ENCODE measurements at regions not wholly inside any gene's neighbourhood (a gene's known extent, or its start where the extent isn't known, plus 50 kb on each side); places are given as distances from the start of the nearest gene placed in this dataset.

- Histone ChIP-seq H3K4me3 (no peak overlapping the region), H3K4me1 (no peaks in the 10 kb centered on the region), H3K27ac (no peak overlapping the region), H3K27me3 (no peaks in the 10 kb centered on the region), H3K36me3 (no peaks in the 10 kb centered on the region), H3K9me3 (no peaks in the 10 kb centered on the region)
- TF ChIP-seq CTCF (IDR thresholded peaks at IDR 0.05): no peak
- no peak for ATAC-seq
- 54 to 74% methylated on average over 3 of the region's 3 CpGs for WGBS, 2 donors
- DNase-seq: no peak
- FAIRE-seq: no peak
- intact Hi-C loops (cut with DNase I): no loop called here
Observed at GRCh38 chr7:93006480-93007095, 111.2 kb downstream of the SAMD9 start.

GRCh38 chr7:93004906-93005305, 112.9 kb downstream of the SAMD9 start:
- ATAC-seq (no peak), FAIRE-seq (no peak), DNase-seq (no peak)
- H3K27ac ChIP-seq: no peak overlapping the region
- no peak overlapping the region for H3K4me3 ChIP-seq
- TF ChIP-seq CTCF (IDR thresholded peaks at IDR 0.05): no peak
- no peaks in the 10 kb centered on the region for H3K36me3 ChIP-seq
- H3K27me3 ChIP-seq: no peaks in the 10 kb centered on the region
- no peaks in the 10 kb centered on the region for H3K4me1 ChIP-seq
- no peaks in the 10 kb centered on the region for H3K9me3 ChIP-seq
- intact Hi-C loops (cut with DNase I): no loop called here
- WGBS, 2 donors: 76 to 86% methylated on average over 2 of the region's 2 CpGs

- Histone ChIP-seq H3K27me3 (no peaks in the 10 kb centered on the region), H3K27ac (no peak overlapping the region), H3K4me3 (no peak overlapping the region), H3K9me3 (no peaks in the 10 kb centered on the region), H3K36me3 (no peaks in the 10 kb centered on the region), H3K4me1 (no peaks in the 10 kb centered on the region)
- intact Hi-C loops (cut with DNase I): no loop called here
- FAIRE-seq (no peak), ATAC-seq (no peak), DNase-seq (no peak)
- no peak for TF ChIP-seq CTCF (IDR thresholded peaks at IDR 0.05)
Observed at GRCh38 chr7:92997719-92998118, 120.1 kb downstream of the SAMD9 start.

GRCh38 chr7:92997152-92997551, 120.6 kb downstream of the SAMD9 start:
- DNase-seq (no peak), ATAC-seq (no peak), FAIRE-seq (no peak)
- no peaks in the 10 kb centered on the region for H3K36me3 ChIP-seq
- intact Hi-C loops (cut with DNase I): no loop called here
- H3K27ac ChIP-seq: no peak overlapping the region
- no peak for TF ChIP-seq CTCF (IDR thresholded peaks at IDR 0.05)
- H3K4me1 ChIP-seq: no peaks in the 10 kb centered on the region
- no peak overlapping the region for H3K4me3 ChIP-seq
- no peaks in the 10 kb centered on the region for H3K9me3 ChIP-seq
- no peaks in the 10 kb centered on the region for H3K27me3 ChIP-seq
- WGBS, 2 donors: 23 to 27% methylated on average over 2 of the region's 2 CpGs

GRCh38 chr7:92994901-92995300, 122.9 kb downstream of the SAMD9 start:
- intact Hi-C loops (cut with DNase I): no loop called here
- Histone ChIP-seq H3K4me1 (no peaks in the 10 kb centered on the region), H3K27me3 (no peaks in the 10 kb centered on the region), H3K27ac (no peak overlapping the region), H3K36me3 (no peaks in the 10 kb centered on the region), H3K9me3 (no peaks in the 10 kb centered on the region), H3K4me3 (no peak overlapping the region)
- WGBS, 2 donors: 54% methylated on average over 2 of the region's 2 CpGs
- FAIRE-seq (no peak), ATAC-seq (no peak), DNase-seq (no peak)
- no peak for TF ChIP-seq CTCF (IDR thresholded peaks at IDR 0.05)
